Activated effector memory CD4-positive, alpha-beta T cell treated with anti-CD3 and anti-CD28 coated beads, Interleukin-2, amount 50 U/mL, for 16 hours (primary cell): ENCODE measurements at regions not wholly inside any gene's neighbourhood (a gene's known extent, or its start where the extent isn't known, plus 50 kb on each side); places are given as distances from the start of the nearest gene placed in this dataset.

ENCODE experiments used
- DNase-seq: peaks from one replicate; pipeline ENCODE4 v3.0.0-alpha.2; 2020

- DNase-seq, result no peak
These were observed 583.8 kb downstream of the BRINP1 start for GRCh38 chr9:118785456-118785855.

GRCh38 chr9:118786877-118787276 is 582.4 kb downstream of the BRINP1 start:
- no peak for DNase-seq

- DNase-seq, result no peak
These were observed 560.0 kb downstream of the BRINP1 start for GRCh38 chr9:118809160-118809625.

- no peak for DNase-seq
These were observed 539.9 kb downstream of the BRINP1 start for GRCh38 chr9:118829334-118829733.

GRCh38 chr9:118832371-118832770 is 536.9 kb downstream of the BRINP1 start:
- no peak for DNase-seq

- DNase-seq, result no peak
These were observed 532.3 kb downstream of the BRINP1 start for GRCh38 chr9:118836891-118837290.

- no peak for DNase-seq
These were observed 497.7 kb downstream of the BRINP1 start for GRCh38 chr9:118871531-118871930.

- no peak for DNase-seq
These were observed 486.6 kb downstream of the BRINP1 start for GRCh38 chr9:118882684-118883083.

GRCh38 chr9:118883411-118883810 is 485.8 kb downstream of the BRINP1 start:
- no peak for DNase-seq

- no peak for DNase-seq
These were observed 478.0 kb downstream of the BRINP1 start for GRCh38 chr9:118891213-118891612.

- DNase-seq, result no peak
These were observed 472.8 kb downstream of the BRINP1 start for GRCh38 chr9:118896324-118897000.

GRCh38 chr9:118918180-118918579 is 451.1 kb downstream of the BRINP1 start:
- no peak for DNase-seq

GRCh38 chr9:118928722-118929121 is 440.5 kb downstream of the BRINP1 start:
- no peak for DNase-seq

- no peak for DNase-seq
These were observed 439.9 kb downstream of the BRINP1 start for GRCh38 chr9:118929287-118929686.

- no peak for DNase-seq
These were observed 437.3 kb downstream of the BRINP1 start for GRCh38 chr9:118931941-118932340.

- DNase-seq, result no peak
These were observed 430.7 kb downstream of the BRINP1 start for GRCh38 chr9:118938581-118938980.

- no peak for DNase-seq
These were observed 428.8 kb downstream of the BRINP1 start for GRCh38 chr9:118940473-118940872.

- no peak for DNase-seq
These were observed 422.6 kb downstream of the BRINP1 start for GRCh38 chr9:118946669-118947068.

- DNase-seq, result no peak
These were observed 414.4 kb downstream of the BRINP1 start for GRCh38 chr9:118954857-118955256.

- DNase-seq, result no peak
These were observed 411.6 kb downstream of the BRINP1 start for GRCh38 chr9:118957585-118957984.

- no peak for DNase-seq
These were observed 409.9 kb downstream of the BRINP1 start for GRCh38 chr9:118959366-118959765.

GRCh38 chr9:118961857-118962256 is 407.4 kb downstream of the BRINP1 start:
- no peak for DNase-seq

GRCh38 chr9:118962426-118962825 is 406.8 kb downstream of the BRINP1 start:
- no peak for DNase-seq

GRCh38 chr9:118963674-118964073 is 405.6 kb downstream of the BRINP1 start:
- no peak for DNase-seq

GRCh38 chr9:118967901-118968300 is 401.3 kb downstream of the BRINP1 start:
- no peak for DNase-seq
